ENCODE measurements at regions not wholly inside any gene's neighbourhood (a gene's known extent, or its start where the extent isn't known, plus 50 kb on each side); places are given as distances from the start of the nearest gene placed in this dataset.
"Not testable (repeated sequence)": the region's sequence is repeated elsewhere in the genome, so short reads cannot be mapped to it uniquely, and the experiment has no call there.

- DNase-seq: not testable (repeated sequence)
These were observed 56.2 kb upstream of the TFPI start for GRCh38 chr2:187610450-187610849.

- no peak for DNase-seq
These were observed 58.6 kb upstream of the TFPI start for GRCh38 chr2:187612857-187613256.

- no peak for DNase-seq
These were observed 60.5 kb upstream of the TFPI start for GRCh38 chr2:187614756-187615155.

GRCh38 chr2:187615364-187615763, 61.1 kb upstream of the TFPI start:
- DNase-seq: no peak

GRCh38 chr2:187615902-187616301, 61.7 kb upstream of the TFPI start:
- no peak for DNase-seq

GRCh38 chr2:187617120-187617519, 62.9 kb upstream of the TFPI start:
- no peak for DNase-seq

- no peak for DNase-seq
These were observed 63.7 kb upstream of the TFPI start for GRCh38 chr2:187617905-187618304.

- no peak for DNase-seq
These were observed 64.6 kb upstream of the TFPI start for GRCh38 chr2:187618813-187619212.

- no peak for DNase-seq
These were observed 72.9 kb upstream of the TFPI start for GRCh38 chr2:187627153-187627552.

GRCh38 chr2:187636731-187637391, 82.6 kb upstream of the TFPI start:
- not testable (repeated sequence) for DNase-seq

GRCh38 chr2:187637392-187637740, 83.1 kb upstream of the TFPI start:
- not testable (repeated sequence) for DNase-seq

- DNase-seq: not testable (repeated sequence)
These were observed 83.5 kb upstream of the TFPI start for GRCh38 chr2:187637771-187638170.

GRCh38 chr2:187638840-187639239, 84.6 kb upstream of the TFPI start:
- DNase-seq: no peak

GRCh38 chr2:187640926-187641510, 86.8 kb upstream of the TFPI start:
- DNase-seq: no peak

GRCh38 chr2:187642498-187642897, 88.3 kb upstream of the TFPI start:
- DNase-seq: no peak

GRCh38 chr2:187644486-187644885, 90.3 kb upstream of the TFPI start:
- DNase-seq: no peak

GRCh38 chr2:187644981-187645380, 90.7 kb upstream of the TFPI start:
- no peak for DNase-seq

- DNase-seq: no peak
These were observed 92.3 kb upstream of the TFPI start for GRCh38 chr2:187646556-187646955.

- no peak for DNase-seq
These were observed 100.3 kb upstream of the TFPI start for GRCh38 chr2:187654535-187654934.

GRCh38 chr2:187655001-187655400, 100.8 kb upstream of the TFPI start:
- DNase-seq: no peak

GRCh38 chr2:187656123-187656522, 101.9 kb upstream of the TFPI start:
- DNase-seq: no peak

- DNase-seq: no peak
These were observed 104.8 kb upstream of the TFPI start for GRCh38 chr2:187658952-187659525.

GRCh38 chr2:187676050-187676449, 121.8 kb upstream of the TFPI start:
- DNase-seq: not testable (repeated sequence)

GRCh38 chr2:187679454-187679853, 125.2 kb upstream of the TFPI start:
- no peak for DNase-seq

GRCh38 chr2:187684174-187684573, 129.9 kb upstream of the TFPI start:
- DNase-seq: no peak

Measured in activated CD4-positive, alpha-beta T cell treated with anti-CD3 and anti-CD28 coated beads, Interleukin-2, amount 50 U/mL, for 16 hours (primary cell).